ENCODE measurements at regions not wholly inside any gene's neighbourhood (a gene's known extent, or its start where the extent isn't known, plus 50 kb on each side); places are given as distances from the start of the nearest gene placed in this dataset.

- no peak for DNase-seq
- H3K27me3 ChIP-seq = no peaks in the 10 kb centered on the region
- in situ Hi-C loops (cut with MboI; ENCODE audit: low sequenced_read_pairs in 4 of 4) = no loop called here
- no peak overlapping the region for H3K27ac ChIP-seq
- no peak for ATAC-seq
- no peaks in the 10 kb centered on the region for H3K36me3 ChIP-seq
- intact Hi-C loops (cut with DNase I; ENCODE audit: low total_unique reads) = no loop called here
- no peak for TF ChIP-seq CTCF (IDR thresholded peaks at IDR 0.05 in 4 of 5, conservative IDR thresholded peaks at IDR 0.05 in 1 of 5)
- no peak for TF ChIP-seq POLR2A (IDR thresholded peaks at IDR 0.05)
- H3K9me3 ChIP-seq = no peaks in the 10 kb centered on the region
- no peaks in the 10 kb centered on the region for H3K4me1 ChIP-seq
- no peak overlapping the region for H3K4me3 ChIP-seq
These were observed 833.5 kb downstream of the ADGRL2 start for GRCh38 chr1:82634266-82634665.

- intact Hi-C loops (cut with DNase I; ENCODE audit: low total_unique reads) (no loop called here), in situ Hi-C loops (cut with MboI; ENCODE audit: low sequenced_read_pairs in 4 of 4) (no loop called here)
- Histone ChIP-seq H3K36me3 (no peaks in the 10 kb centered on the region), H3K27ac (no peak overlapping the region), H3K9me3 (no peaks in the 10 kb centered on the region), H3K4me1 (no peaks in the 10 kb centered on the region), H3K4me3 (no peak overlapping the region), H3K27me3 (no peaks in the 10 kb centered on the region)
- no peak for TF ChIP-seq POLR2A (IDR thresholded peaks at IDR 0.05)
- no peak for TF ChIP-seq CTCF (IDR thresholded peaks at IDR 0.05 in 4 of 5, conservative IDR thresholded peaks at IDR 0.05 in 1 of 5)
- DNase-seq (no peak), ATAC-seq (no peak)
These were observed 831.4 kb downstream of the ADGRL2 start for GRCh38 chr1:82632155-82632554.

- intact Hi-C loops (cut with DNase I; ENCODE audit: low total_unique reads) (no loop called here), in situ Hi-C loops (cut with MboI; ENCODE audit: low sequenced_read_pairs in 4 of 4) (no loop called here)
- ATAC-seq = no peak
- no peak for TF ChIP-seq CTCF (IDR thresholded peaks at IDR 0.05 in 4 of 5, conservative IDR thresholded peaks at IDR 0.05 in 1 of 5)
- no peak for TF ChIP-seq POLR2A (IDR thresholded peaks at IDR 0.05)
- H3K27ac ChIP-seq = no peak overlapping the region
- H3K4me3 ChIP-seq = no peak overlapping the region
- no peaks in the 10 kb centered on the region for H3K36me3 ChIP-seq
- no peaks in the 10 kb centered on the region for H3K9me3 ChIP-seq
- H3K4me1 ChIP-seq = no peaks in the 10 kb centered on the region
- H3K27me3 ChIP-seq = no peaks in the 10 kb centered on the region
- DNase-seq = no peak
These were observed 828.2 kb downstream of the ADGRL2 start for GRCh38 chr1:82628887-82629286.

GRCh38 chr1:82625537-82625936 lies 824.8 kb downstream of the ADGRL2 start:
- Histone ChIP-seq H3K9me3 (no peaks in the 10 kb centered on the region), H3K4me1 (no peaks in the 10 kb centered on the region), H3K27ac (no peak overlapping the region), H3K4me3 (no peak overlapping the region), H3K36me3 (no peaks in the 10 kb centered on the region), H3K27me3 (no peaks in the 10 kb centered on the region)
- DNase-seq = no peak
- in situ Hi-C loops (cut with MboI; ENCODE audit: low sequenced_read_pairs in 4 of 4) = no loop called here
- no peak for TF ChIP-seq POLR2A (IDR thresholded peaks at IDR 0.05)
- TF ChIP-seq CTCF (IDR thresholded peaks at IDR 0.05 in 4 of 5, conservative IDR thresholded peaks at IDR 0.05 in 1 of 5) = no peak
- ATAC-seq = no peak
- intact Hi-C loops (cut with DNase I; ENCODE audit: low total_unique reads) = no loop called here

GRCh38 chr1:82621076-82621475 lies 820.3 kb downstream of the ADGRL2 start:
- no peaks in the 10 kb centered on the region for H3K27me3 ChIP-seq
- intact Hi-C loops (cut with DNase I; ENCODE audit: low total_unique reads) = no loop called here
- no peaks in the 10 kb centered on the region for H3K4me1 ChIP-seq
- TF ChIP-seq POLR2A (IDR thresholded peaks at IDR 0.05) (no peak), CTCF (IDR thresholded peaks at IDR 0.05 in 4 of 5, conservative IDR thresholded peaks at IDR 0.05 in 1 of 5) (no peak)
- H3K27ac ChIP-seq = no peak overlapping the region
- no peaks in the 10 kb centered on the region for H3K9me3 ChIP-seq
- H3K4me3 ChIP-seq = no peak overlapping the region
- in situ Hi-C loops (cut with MboI; ENCODE audit: low sequenced_read_pairs in 4 of 4) = no loop called here
- H3K36me3 ChIP-seq = no peaks in the 10 kb centered on the region
- ATAC-seq (no peak), DNase-seq (no peak)

All from gastrocnemius medialis (tissue), 4 donors.